ENCODE measurements at regions not wholly inside any gene's neighbourhood (a gene's known extent, or its start where the extent isn't known, plus 50 kb on each side); places are given as distances from the start of the nearest gene placed in this dataset.

DNA sequence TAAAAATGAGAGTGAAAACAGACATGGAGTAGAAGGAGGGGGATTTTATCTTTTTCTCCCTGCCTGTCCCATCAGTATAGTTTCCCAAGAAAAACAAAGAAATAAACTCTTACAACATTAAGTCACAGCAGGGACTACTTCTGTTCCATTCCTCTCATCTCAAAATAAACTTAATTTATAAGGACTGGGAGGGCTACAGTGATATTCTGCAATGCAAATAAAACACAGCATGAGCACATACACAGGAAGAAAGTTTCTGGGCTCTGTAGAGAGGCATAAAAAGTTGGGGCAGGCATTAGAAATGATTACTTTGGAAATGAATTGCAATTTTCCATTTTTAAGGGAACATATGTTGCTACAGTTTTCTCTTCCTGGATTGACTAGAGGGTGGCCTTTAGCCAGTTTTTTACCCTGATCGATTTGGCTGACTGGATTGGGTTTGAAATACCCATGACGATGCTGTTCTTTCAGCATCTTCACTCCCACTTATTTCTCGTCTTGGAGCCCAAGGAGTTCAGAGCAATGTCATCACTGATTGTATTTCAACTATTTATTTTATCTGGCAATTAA lies 157.1 kb downstream of the ACTR3 start:
- H3K27ac ChIP-seq (ENCODE audit: low read depth, low read length): no peak overlapping the region
- no peak for FAIRE-seq
- no peak overlapping the region for H3K4me3 ChIP-seq (ENCODE audit: insufficient read depth, low read depth, low read length)
- Mint-ChIP-seq H3K27ac (ENCODE audit: unreplicated experiment) (no peak overlapping the region), H3K4me3 (ENCODE audit: unreplicated experiment) (no peak overlapping the region), H3K27me3 (ENCODE audit: low read depth, unreplicated experiment) (peaks cover 3% of the 10 kb centered on the region), H3K9me3 (ENCODE audit: unreplicated experiment) (peaks cover 4% of the 10 kb centered on the region), H3K36me3 (ENCODE audit: low read depth, unreplicated experiment) (no peaks in the 10 kb centered on the region), H3K4me1 (ENCODE audit: low read depth, unreplicated experiment) (no peaks in the 10 kb centered on the region)
- H2AFZ ChIP-seq (ENCODE audit: low read depth, low read length): no peak overlapping the region
- H3K4me2 ChIP-seq (ENCODE audit: low read length): no peak overlapping the region
- H4K20me1 ChIP-seq (ENCODE audit: insufficient read depth, low read length): no peaks in the 10 kb centered on the region
- no peak overlapping the region for H3K9ac ChIP-seq (ENCODE audit: low read length)
- H3K4me1 ChIP-seq (ENCODE audit: insufficient read depth, low read length): no peaks in the 10 kb centered on the region
- H3K79me2 ChIP-seq (ENCODE audit: insufficient read depth, low read length): no peaks in the 10 kb centered on the region
- no peaks in the 10 kb centered on the region for H3K36me3 ChIP-seq (ENCODE audit: insufficient read depth, low read length)
- no peak for DNase-seq (ENCODE audit: low read depth)
- no peaks in the 10 kb centered on the region for H3K9me3 ChIP-seq (ENCODE audit: insufficient read depth, low read depth, low read length)
- H3K27me3 ChIP-seq (ENCODE audit: insufficient read depth, low read length): no peaks in the 10 kb centered on the region
- no peak for TF ChIP-seq EZH2 (IDR thresholded peaks at IDR 0.05; ENCODE audit: insufficient read depth, low read length)
- TF ChIP-seq, protein P1, sequence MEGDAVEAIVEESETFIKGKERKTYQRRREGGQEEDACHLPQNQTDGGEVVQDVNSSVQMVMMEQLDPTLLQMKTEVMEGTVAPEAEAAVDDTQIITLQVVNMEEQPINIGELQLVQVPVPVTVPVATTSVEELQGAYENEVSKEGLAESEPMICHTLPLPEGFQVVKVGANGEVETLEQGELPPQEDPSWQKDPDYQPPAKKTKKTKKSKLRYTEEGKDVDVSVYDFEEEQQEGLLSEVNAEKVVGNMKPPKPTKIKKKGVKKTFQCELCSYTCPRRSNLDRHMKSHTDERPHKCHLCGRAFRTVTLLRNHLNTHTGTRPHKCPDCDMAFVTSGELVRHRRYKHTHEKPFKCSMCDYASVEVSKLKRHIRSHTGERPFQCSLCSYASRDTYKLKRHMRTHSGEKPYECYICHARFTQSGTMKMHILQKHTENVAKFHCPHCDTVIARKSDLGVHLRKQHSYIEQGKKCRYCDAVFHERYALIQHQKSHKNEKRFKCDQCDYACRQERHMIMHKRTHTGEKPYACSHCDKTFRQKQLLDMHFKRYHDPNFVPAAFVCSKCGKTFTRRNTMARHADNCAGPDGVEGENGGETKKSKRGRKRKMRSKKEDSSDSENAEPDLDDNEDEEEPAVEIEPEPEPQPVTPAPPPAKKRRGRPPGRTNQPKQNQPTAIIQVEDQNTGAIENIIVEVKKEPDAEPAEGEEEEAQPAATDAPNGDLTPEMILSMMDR (IDR thresholded peaks at IDR 0.05; ENCODE audit: insufficient read depth, low read depth, low read length): no peak

DNA sequence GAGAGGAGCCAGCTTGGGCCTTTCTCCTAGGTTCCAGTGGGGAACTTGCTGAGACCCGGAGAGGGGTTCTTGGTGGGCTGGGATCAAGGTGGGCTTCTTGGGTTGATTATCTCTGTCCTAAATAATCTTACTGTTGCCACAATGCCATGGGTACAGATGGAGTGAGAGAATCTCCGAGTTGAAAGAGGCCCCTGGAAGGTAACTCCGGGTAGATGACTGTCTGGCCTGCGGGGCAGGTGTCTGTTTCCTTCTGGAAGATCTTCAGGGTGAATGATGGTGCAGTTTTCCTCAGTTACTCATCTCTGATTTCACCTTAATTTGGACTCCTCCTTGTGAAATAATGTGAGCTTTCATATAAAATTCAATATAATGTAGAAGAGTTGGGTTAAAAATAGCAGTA lies 159.4 kb downstream of the ACTR3 start:
- TF ChIP-seq, protein P1 (IDR thresholded peaks at IDR 0.05; ENCODE audit: insufficient read depth, low read depth, low read length): no peak
- TF ChIP-seq EZH2 (IDR thresholded peaks at IDR 0.05; ENCODE audit: insufficient read depth, low read length): no peak
- H3K79me2 ChIP-seq (ENCODE audit: insufficient read depth, low read length): no peaks in the 10 kb centered on the region
- H3K27me3 ChIP-seq (ENCODE audit: insufficient read depth, low read length): no peaks in the 10 kb centered on the region
- no peaks in the 10 kb centered on the region for H3K9me3 ChIP-seq (ENCODE audit: insufficient read depth, low read depth, low read length)
- peaks cover 7% of the 10 kb centered on the region for H3K27me3 Mint-ChIP-seq (ENCODE audit: low read depth, unreplicated experiment)
- no peak for DNase-seq (ENCODE audit: low read depth)
- no peak for FAIRE-seq
- no peaks in the 10 kb centered on the region for H3K4me1 Mint-ChIP-seq (ENCODE audit: low read depth, unreplicated experiment)
- no peak overlapping the region for H3K27ac Mint-ChIP-seq (ENCODE audit: unreplicated experiment)
- H3K9me3 Mint-ChIP-seq (ENCODE audit: unreplicated experiment): no peaks in the 10 kb centered on the region
- H3K27ac ChIP-seq (ENCODE audit: low read depth, low read length): no peak overlapping the region
- no peak overlapping the region for H3K9ac ChIP-seq (ENCODE audit: low read length)
- H3K36me3 ChIP-seq (ENCODE audit: insufficient read depth, low read length): no peaks in the 10 kb centered on the region
- H3K4me1 ChIP-seq (ENCODE audit: insufficient read depth, low read length): no peaks in the 10 kb centered on the region
- no peak overlapping the region for H3K4me3 ChIP-seq (ENCODE audit: insufficient read depth, low read depth, low read length)
- no peak overlapping the region for H3K4me2 ChIP-seq (ENCODE audit: low read length)
- no peak overlapping the region for H3K4me3 Mint-ChIP-seq (ENCODE audit: unreplicated experiment)
- no peaks in the 10 kb centered on the region for H3K36me3 Mint-ChIP-seq (ENCODE audit: low read depth, unreplicated experiment)
- no peaks in the 10 kb centered on the region for H4K20me1 ChIP-seq (ENCODE audit: insufficient read depth, low read length)
- no peak overlapping the region for H2AFZ ChIP-seq (ENCODE audit: low read depth, low read length)

DNA sequence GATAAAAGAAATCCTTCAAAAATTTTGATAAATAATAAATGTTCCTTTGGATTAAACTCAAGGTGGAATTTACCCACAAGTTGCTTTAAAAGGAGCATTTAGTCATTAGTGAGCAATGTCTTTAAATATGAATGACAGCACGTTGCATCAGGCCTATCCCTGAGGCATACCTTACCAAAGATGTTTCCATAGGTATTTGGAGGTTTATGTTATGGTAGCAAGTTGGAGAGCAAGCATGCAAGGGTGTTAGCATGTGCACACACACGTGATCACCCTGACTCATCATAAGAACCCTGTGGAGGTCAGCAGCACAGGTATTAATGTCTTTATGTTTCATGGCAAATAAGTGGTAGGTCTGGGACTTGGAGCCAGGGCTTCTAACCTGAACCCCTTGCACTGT lies 159.9 kb downstream of the ACTR3 start:
- Histone ChIP-seq H3K79me2 (ENCODE audit: insufficient read depth, low read length) (no peaks in the 10 kb centered on the region), H3K4me1 (ENCODE audit: insufficient read depth, low read length) (no peaks in the 10 kb centered on the region), H2AFZ (ENCODE audit: low read depth, low read length) (no peak overlapping the region), H3K27me3 (ENCODE audit: insufficient read depth, low read length) (no peaks in the 10 kb centered on the region), H3K9me3 (ENCODE audit: insufficient read depth, low read depth, low read length) (no peaks in the 10 kb centered on the region), H3K4me3 (ENCODE audit: insufficient read depth, low read depth, low read length) (no peak overlapping the region), H3K4me2 (ENCODE audit: low read length) (no peak overlapping the region), H4K20me1 (ENCODE audit: insufficient read depth, low read length) (no peaks in the 10 kb centered on the region), H3K27ac (ENCODE audit: low read depth, low read length) (no peak overlapping the region), H3K9ac (ENCODE audit: low read length) (no peak overlapping the region), H3K36me3 (ENCODE audit: insufficient read depth, low read length) (no peaks in the 10 kb centered on the region)
- no peaks in the 10 kb centered on the region for H3K36me3 Mint-ChIP-seq (ENCODE audit: low read depth, unreplicated experiment)
- H3K4me1 Mint-ChIP-seq (ENCODE audit: low read depth, unreplicated experiment): no peaks in the 10 kb centered on the region
- TF ChIP-seq, protein P1 (IDR thresholded peaks at IDR 0.05; ENCODE audit: insufficient read depth, low read depth, low read length): no peak
- TF ChIP-seq EZH2 (IDR thresholded peaks at IDR 0.05; ENCODE audit: insufficient read depth, low read length): no peak
- no peak overlapping the region for H3K27ac Mint-ChIP-seq (ENCODE audit: unreplicated experiment)
- DNase-seq (ENCODE audit: low read depth) (no peak), FAIRE-seq (no peak)
- no peak overlapping the region for H3K4me3 Mint-ChIP-seq (ENCODE audit: unreplicated experiment)
- no peaks in the 10 kb centered on the region for H3K9me3 Mint-ChIP-seq (ENCODE audit: unreplicated experiment)
- peaks cover 10% of the 10 kb centered on the region for H3K27me3 Mint-ChIP-seq (ENCODE audit: low read depth, unreplicated experiment)
